GM10248 (cell line): ENCODE measurements at regions not wholly inside any gene's neighbourhood (a gene's known extent, or its start where the extent isn't known, plus 50 kb on each side); places are given as distances from the start of the nearest gene placed in this dataset.
"Not testable (repeated sequence)": the region's sequence is repeated elsewhere in the genome, so short reads cannot be mapped to it uniquely, and the experiment has no call there.

Experiments used
- CTCF ChIA-PET: fragments of 300-600 bp; sonication (Branson Sonifier 250); formaldehyde crosslinking; extraction: SDS; loops from one replicate; lab custom pipeline; 2021; ENCODE audit warnings: antibody characterized with exemption; lab: Yijun Ruan, JAX
- POLR2A ChIA-PET: fragments of 350-650 bp; sonication (Branson Sonifier 250); formaldehyde crosslinking; extraction: SDS; loops from one replicate; lab custom pipeline; 2020; ENCODE audit warnings: antibody characterized with exemption; lab: Yijun Ruan, JAX
- DNase-seq: peaks from one replicate; pipeline ENCODE4 v3.0.0; 2012; ENCODE audit errors: extremely low spot score
- CTCF ChIP-seq: IDR thresholded peaks from 2 replicates; pipeline ENCODE4 v1.5.1; 2012; ENCODE audit warnings: mild to moderate bottlenecking, low read depth; ENCODE audit errors: extremely low read depth, missing control alignments, control extremely low read depth

GRCh38 chr15:47041301-47041700, 676.0 kb upstream of the SEMA6D start:
- no peak for TF ChIP-seq CTCF
- no peak for DNase-seq
- ChIA-PET POLR2A (no interaction called here), CTCF (no interaction called here)

DNA sequence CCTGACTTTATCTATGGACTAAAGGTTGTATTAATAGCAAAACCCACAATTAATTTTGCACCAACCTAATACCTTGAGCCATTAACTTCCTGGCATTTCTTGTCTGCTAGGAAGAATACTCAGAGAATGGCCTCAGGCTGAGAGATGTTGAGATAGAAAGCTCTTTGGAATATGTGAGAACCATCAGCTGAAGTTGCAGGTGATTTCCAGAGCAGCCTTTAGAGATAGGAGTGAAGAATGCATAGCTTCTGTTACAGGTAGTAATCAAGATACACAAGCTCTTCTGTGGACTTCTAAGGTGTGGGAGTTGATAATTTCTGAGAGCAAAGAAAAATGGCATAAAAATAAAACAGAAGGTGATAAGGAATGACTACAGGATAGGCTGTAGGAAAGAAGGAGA, 669.3 kb upstream of the SEMA6D start:
- DNase-seq, POLR2A ChIA-PET, CTCF ChIA-PET: not testable (repeated sequence)

- CTCF ChIA-PET: no interaction called here
- POLR2A ChIA-PET: no interaction called here
- no peak for TF ChIP-seq CTCF
- no peak for DNase-seq
These were observed 650.9 kb upstream of the SEMA6D start for GRCh38 chr15:47066392-47066791.

- DNase-seq, CTCF ChIA-PET, POLR2A ChIA-PET: not testable (repeated sequence)
These were observed 639.5 kb upstream of the SEMA6D start for GRCh38 chr15:47077846-47078245.

GRCh38 chr15:47095833-47096232, 621.5 kb upstream of the SEMA6D start:
- POLR2A ChIA-PET: no interaction called here
- no peak for DNase-seq
- no peak for TF ChIP-seq CTCF
- CTCF ChIA-PET: no interaction called here

GRCh38 chr15:47098526-47098925, 618.8 kb upstream of the SEMA6D start:
- POLR2A ChIA-PET: not testable (repeated sequence)

GRCh38 chr15:47099801-47100200, 617.5 kb upstream of the SEMA6D start:
- CTCF ChIA-PET, POLR2A ChIA-PET, DNase-seq: not testable (repeated sequence)

More at GRCh38 chr15:47098526-47098925, 618.8 kb upstream of the SEMA6D start:
- CTCF ChIA-PET, DNase-seq: not testable (repeated sequence)

GRCh38 chr15:47108800-47109199, 608.5 kb upstream of the SEMA6D start:
- POLR2A ChIA-PET, DNase-seq, CTCF ChIA-PET: not testable (repeated sequence)

DNA sequence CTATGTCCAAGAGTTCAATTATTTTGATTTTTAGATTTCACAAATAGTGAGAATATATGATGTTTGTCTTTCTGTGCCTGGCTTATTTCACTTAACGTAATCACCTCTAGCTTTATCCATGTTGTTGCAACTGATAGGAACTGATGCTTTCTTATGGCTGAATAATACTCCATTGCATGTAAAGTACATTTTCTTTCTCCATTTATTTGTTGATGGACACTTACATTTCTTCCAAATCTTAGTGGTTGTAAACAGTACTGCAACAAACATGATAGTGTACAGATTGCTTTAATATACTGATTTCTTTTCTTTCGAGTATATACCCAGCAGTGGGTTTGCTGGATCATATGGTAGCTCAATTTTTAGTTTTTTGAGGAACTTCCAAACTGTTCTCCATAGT, 600.6 kb upstream of the SEMA6D start:
- no peak for TF ChIP-seq CTCF
- DNase-seq: no peak
- ChIA-PET POLR2A (no interaction called here), CTCF (no interaction called here)

DNA sequence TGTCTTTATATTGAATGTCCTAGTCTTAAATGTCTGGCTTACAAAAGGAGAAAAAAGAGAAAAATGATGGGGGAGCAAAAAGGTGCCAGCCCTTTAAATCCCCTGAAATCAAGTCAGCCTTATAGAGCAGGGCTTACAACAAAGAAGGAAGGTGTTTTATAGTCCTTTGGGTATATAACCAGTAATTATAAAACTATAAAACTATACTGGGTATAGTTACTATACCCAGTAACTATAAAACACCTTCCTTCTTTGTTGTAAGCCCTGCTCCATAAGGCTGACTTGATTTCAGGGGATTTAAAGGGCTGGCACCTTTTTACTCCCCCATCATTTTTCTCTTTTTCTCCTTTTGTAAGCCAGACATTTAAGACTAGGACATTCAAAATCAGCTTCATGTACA, 598.0 kb upstream of the SEMA6D start:
- CTCF ChIA-PET: no interaction called here
- no peak for TF ChIP-seq CTCF

More for the DNA sequence above, 598.0 kb upstream of the SEMA6D start:
- no peak for DNase-seq
- POLR2A ChIA-PET: no interaction called here
